Pons (tissue), 1 donor: ENCODE measurements at regions not wholly inside any gene's neighbourhood (a gene's known extent, or its start where the extent isn't known, plus 50 kb on each side); places are given as distances from the start of the nearest gene placed in this dataset.
"Not testable (repeated sequence)": the region's sequence is repeated elsewhere in the genome, so short reads cannot be mapped to it uniquely, and the experiment has no call there.

Source experiments
- DNase-seq: peaks from one replicate; pipeline ENCODE4 v3.0.0-alpha.2; 2016; ENCODE audit warnings: low spot score

- no peak for DNase-seq
Measured at GRCh38 chr6:155936127-155936526, 480.5 kb upstream of the NOX3 start.

- DNase-seq = no peak
Measured at GRCh38 chr6:155916846-155917624, 461.4 kb upstream of the NOX3 start.

GRCh38 chr6:155915651-155916050 is 460.0 kb upstream of the NOX3 start:
- DNase-seq = no peak

- no peak for DNase-seq
Measured at GRCh38 chr6:155913816-155914215, 458.2 kb upstream of the NOX3 start.

- DNase-seq = no peak
Measured at GRCh38 chr6:155909710-155910109, 454.1 kb upstream of the NOX3 start.

GRCh38 chr6:155895641-155896040 is 440.0 kb upstream of the NOX3 start:
- no peak for DNase-seq

GRCh38 chr6:155894758-155895157 is 439.1 kb upstream of the NOX3 start:
- DNase-seq = no peak

GRCh38 chr6:155894262-155894661 is 438.6 kb upstream of the NOX3 start:
- DNase-seq = no peak

- DNase-seq = no peak
Measured at GRCh38 chr6:155890409-155890808, 434.8 kb upstream of the NOX3 start.

- no peak for DNase-seq
Measured at GRCh38 chr6:155889410-155889809, 433.8 kb upstream of the NOX3 start.

- DNase-seq = no peak
Measured at GRCh38 chr6:155887421-155887820, 431.8 kb upstream of the NOX3 start.

- no peak for DNase-seq
Measured at GRCh38 chr6:155883741-155884140, 428.1 kb upstream of the NOX3 start.

GRCh38 chr6:155883334-155883731 is 427.7 kb upstream of the NOX3 start:
- no peak for DNase-seq

GRCh38 chr6:155882527-155883333 is 427.1 kb upstream of the NOX3 start:
- no peak for DNase-seq

- no peak for DNase-seq
Measured at GRCh38 chr6:155881826-155882526, 426.3 kb upstream of the NOX3 start.

- DNase-seq = no peak
Measured at GRCh38 chr6:155880900-155881299, 425.3 kb upstream of the NOX3 start.

GRCh38 chr6:155872961-155873360 is 417.3 kb upstream of the NOX3 start:
- no peak for DNase-seq

- DNase-seq = no peak
Measured at GRCh38 chr6:155867682-155868081, 412.0 kb upstream of the NOX3 start.

GRCh38 chr6:155866676-155867390 is 411.2 kb upstream of the NOX3 start:
- DNase-seq = not testable (repeated sequence)

- DNase-seq = no peak
Measured at GRCh38 chr6:155861821-155862220, 406.2 kb upstream of the NOX3 start.

- DNase-seq = not testable (repeated sequence)
Measured at GRCh38 chr6:155858906-155859305, 403.3 kb upstream of the NOX3 start.

- DNase-seq = no peak
Measured at GRCh38 chr6:155854787-155855186, 399.1 kb upstream of the NOX3 start.
